PC-9 (cell line): ENCODE measurements at regions not wholly inside any gene's neighbourhood (a gene's known extent, or its start where the extent isn't known, plus 50 kb on each side); places are given as distances from the start of the nearest gene placed in this dataset.

Source experiments
- BruUV-seq: library from RNA; stranded (reverse); fragments of 400-500 nt; replicated peaks from 2 replicates; lab custom pipeline; 2021; lab: Mats Ljungman, UMichigan
- CTCF ChIA-PET: fragments of 300-600 bp; sonication (Branson Sonifier 250); formaldehyde crosslinking; loops from one replicate; lab custom pipeline; 2022; ENCODE audit warnings: antibody characterized with exemption; lab: Charles Lee
- POLR2A ChIA-PET: fragments of 300-600 bp; sonication (Branson Sonifier 250); formaldehyde crosslinking; loops from one replicate; lab custom pipeline; 2022; ENCODE audit warnings: antibody characterized with exemption; ENCODE audit not compliant: unreplicated experiment; lab: Charles Lee
- DNase-seq, 2 experiments: peaks; one replicate each; pipeline versions ENCODE4 v3.0.0 to v3.0.0-alpha.2; 2015 to 2022; ENCODE audit warnings: mixed read lengths in 1 of 2
- H2AFZ ChIP-seq: fragments of 200-600 bp; sonication (generic); 2 replicates; pipeline ENCODE4 v1.8.1; 2017; ENCODE audit warnings: antibody characterized with exemption
- H3F3A ChIP-seq: fragments of 200-600 bp; sonication (generic); 2 replicates; pipeline ENCODE4 v1.8.1; 2017; ENCODE audit warnings: antibody characterized with exemption, mild to moderate bottlenecking, low read depth; ENCODE audit not compliant: insufficient read depth
- H3K27ac ChIP-seq: fragments of 200-600 bp; sonication (generic); 2 replicates; pipeline ENCODE4 v1.6.1; 2016; ENCODE audit warnings: mixed run types
- H3K27me3 ChIP-seq: fragments of 200-600 bp; sonication (generic); 2 replicates; pipeline ENCODE4 v1.6.1; 2016; ENCODE audit warnings: low read depth, mixed run types; ENCODE audit not compliant: insufficient read depth
- H3K36me3 ChIP-seq: fragments of 200-600 bp; sonication (generic); 2 replicates; pipeline ENCODE4 v1.6.1; 2016; ENCODE audit warnings: low read depth, mixed run types
- H3K4me1 ChIP-seq: fragments of 200-600 bp; sonication (generic); replicated peaks from 2 replicates; pipeline ENCODE4 v1.6.1; 2016; ENCODE audit warnings: mixed run types; ENCODE audit not compliant: insufficient read depth
- H3K4me2 ChIP-seq: fragments of 200-600 bp; sonication (generic); 2 replicates; pipeline ENCODE4 v1.6.1; 2017; ENCODE audit warnings: mixed run types
- H3K4me3 ChIP-seq: fragments of 200-600 bp; sonication (generic); 2 replicates; pipeline ENCODE4 v1.6.1; 2016; ENCODE audit warnings: mixed run types
- H3K79me2 ChIP-seq: fragments of 200-600 bp; sonication (generic); 2 replicates; pipeline ENCODE4 v1.6.1; 2017; ENCODE audit warnings: low read depth, mixed run types
- H3K9me2 ChIP-seq: fragments of 200-600 bp; sonication (generic); 2 replicates; pipeline ENCODE4 v1.8.1; 2017; ENCODE audit warnings: mild to moderate bottlenecking; ENCODE audit not compliant: insufficient read depth
- H3K9me3 ChIP-seq: fragments of 200-600 bp; sonication (generic); 2 replicates; pipeline ENCODE4 v1.8.1; 2016; ENCODE audit warnings: low read depth; ENCODE audit not compliant: insufficient read depth
- H4K20me1 ChIP-seq: fragments of 200-600 bp; sonication (generic); 2 replicates; pipeline ENCODE4 v1.8.1; 2017; ENCODE audit not compliant: insufficient read depth
- CTCF ChIP-seq: fragments of 200-600 bp; sonication (generic); conservative IDR thresholded peaks from 2 replicates; pipeline ENCODE4 v1.6.1; 2017; ENCODE audit warnings: mixed run types, antibody characterized with exemption, mild to moderate bottlenecking, moderate library complexity
- EZH2 ChIP-seq: fragments of 200-600 bp; sonication (generic); IDR thresholded peaks from 2 replicates; pipeline ENCODE4 v1.8.0; 2017; ENCODE audit warnings: antibody characterized with exemption, low read depth
- intact Hi-C: fragments of 100-400 bp; cut with micrococcal nuclease; formaldehyde crosslinking; loops from one replicate; pipeline ENCODE4 v1.10.0; 2022; ENCODE audit not compliant: unreplicated experiment

GRCh38 chr5:62780888-62781287, 202.3 kb downstream of the LRRC70 start:
- TF ChIP-seq CTCF: no peak
- no peak for TF ChIP-seq EZH2
- POLR2A ChIA-PET: no interaction called here
- no peaks in the 10 kb centered on the region for H3K9me3 ChIP-seq
- H3F3A ChIP-seq: no peaks in the 10 kb centered on the region
- H2AFZ ChIP-seq: no peak overlapping the region
- no peaks in the 10 kb centered on the region for H3K79me2 ChIP-seq
- H3K27ac ChIP-seq: no peak overlapping the region
- H3K4me1 ChIP-seq: no peaks in the 10 kb centered on the region
- H3K27me3 ChIP-seq: no peaks in the 10 kb centered on the region
- DNase-seq: no peak
- no TSS peak for BruUV-seq
- no peak overlapping the region for H3K4me3 ChIP-seq
- intact Hi-C loops: no loop called here
- no peaks in the 10 kb centered on the region for H3K9me2 ChIP-seq
- CTCF ChIA-PET: no interaction called here
- no peaks in the 10 kb centered on the region for H3K36me3 ChIP-seq
- H3K4me2 ChIP-seq: no peak overlapping the region
- H4K20me1 ChIP-seq: no peaks in the 10 kb centered on the region

- no peak overlapping the region for H2AFZ ChIP-seq
- H3K9me3 ChIP-seq: no peaks in the 10 kb centered on the region
- intact Hi-C loops: no loop called here
- DNase-seq: no peak
- H3K36me3 ChIP-seq: no peaks in the 10 kb centered on the region
- no peaks in the 10 kb centered on the region for H3K27me3 ChIP-seq
- H3K4me3 ChIP-seq: no peak overlapping the region
- H4K20me1 ChIP-seq: no peaks in the 10 kb centered on the region
- no peaks in the 10 kb centered on the region for H3K4me1 ChIP-seq
- H3K9me2 ChIP-seq: no peaks in the 10 kb centered on the region
- no peak for TF ChIP-seq CTCF
- no peak for TF ChIP-seq EZH2
- no peak overlapping the region for H3K4me2 ChIP-seq
- no peaks in the 10 kb centered on the region for H3K79me2 ChIP-seq
- no TSS peak for BruUV-seq
- no peaks in the 10 kb centered on the region for H3F3A ChIP-seq
- no peak overlapping the region for H3K27ac ChIP-seq
- ChIA-PET POLR2A (no interaction called here), CTCF (no interaction called here)
These were observed 201.6 kb downstream of the LRRC70 start for GRCh38 chr5:62780230-62780629.

GRCh38 chr5:62779010-62779422, 200.4 kb downstream of the LRRC70 start:
- ChIA-PET CTCF (interaction anchor here (0.7 to 1.2 kb wide), 4 partner anchors 27 to 1254 kb away, joined by 3 to 12 read pairs (median 5); partner anchors contain the start of gene DIMT1), POLR2A (no interaction called here)
- no peak overlapping the region for H3K4me2 ChIP-seq
- H3K36me3 ChIP-seq: no peaks in the 10 kb centered on the region
- no peaks in the 10 kb centered on the region for H3K4me1 ChIP-seq
- no peaks in the 10 kb centered on the region for H3K27me3 ChIP-seq
- H4K20me1 ChIP-seq: no peaks in the 10 kb centered on the region
- H3F3A ChIP-seq: no peaks in the 10 kb centered on the region
- no peak overlapping the region for H3K27ac ChIP-seq
- no TSS peak for BruUV-seq
- no peak overlapping the region for H2AFZ ChIP-seq
- no peak overlapping the region for H3K4me3 ChIP-seq
- no peaks in the 10 kb centered on the region for H3K9me3 ChIP-seq
- no peaks in the 10 kb centered on the region for H3K79me2 ChIP-seq
- intact Hi-C loops: loop anchor here (1.0 to 10.0 kb wide), 3 partner anchors 319 to 554 kb away; no protein-coding TSS in a partner anchor
- TF ChIP-seq EZH2: no peak
- TF ChIP-seq CTCF: peak; percentile 80
- no peaks in the 10 kb centered on the region for H3K9me2 ChIP-seq
- peak; percentile 6 to 40 for DNase-seq
